ENCODE measurements at regions not wholly inside any gene's neighbourhood (a gene's known extent, or its start where the extent isn't known, plus 50 kb on each side); places are given as distances from the start of the nearest gene placed in this dataset.

DNA sequence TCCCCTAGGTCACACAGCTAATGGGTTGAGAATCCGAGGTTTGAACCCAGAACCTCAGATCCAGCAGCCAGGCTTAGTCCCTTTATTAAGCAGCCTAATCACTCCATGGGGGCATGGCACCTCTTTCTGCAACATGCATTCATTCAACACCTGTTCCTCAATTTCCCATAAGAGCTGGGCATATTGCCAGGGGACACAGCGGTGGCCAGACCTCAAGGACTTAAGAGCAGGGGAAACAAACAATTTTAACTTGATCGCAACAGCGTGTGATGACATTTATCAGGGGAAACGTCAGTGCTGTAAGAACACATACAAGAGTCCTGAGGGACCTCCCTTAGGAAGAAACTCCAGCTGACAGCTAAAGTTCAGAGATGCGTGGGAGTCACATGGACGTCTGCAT lies 267.4 kb upstream of the CDH4 start:
- TF ChIP-seq, protein P1, sequence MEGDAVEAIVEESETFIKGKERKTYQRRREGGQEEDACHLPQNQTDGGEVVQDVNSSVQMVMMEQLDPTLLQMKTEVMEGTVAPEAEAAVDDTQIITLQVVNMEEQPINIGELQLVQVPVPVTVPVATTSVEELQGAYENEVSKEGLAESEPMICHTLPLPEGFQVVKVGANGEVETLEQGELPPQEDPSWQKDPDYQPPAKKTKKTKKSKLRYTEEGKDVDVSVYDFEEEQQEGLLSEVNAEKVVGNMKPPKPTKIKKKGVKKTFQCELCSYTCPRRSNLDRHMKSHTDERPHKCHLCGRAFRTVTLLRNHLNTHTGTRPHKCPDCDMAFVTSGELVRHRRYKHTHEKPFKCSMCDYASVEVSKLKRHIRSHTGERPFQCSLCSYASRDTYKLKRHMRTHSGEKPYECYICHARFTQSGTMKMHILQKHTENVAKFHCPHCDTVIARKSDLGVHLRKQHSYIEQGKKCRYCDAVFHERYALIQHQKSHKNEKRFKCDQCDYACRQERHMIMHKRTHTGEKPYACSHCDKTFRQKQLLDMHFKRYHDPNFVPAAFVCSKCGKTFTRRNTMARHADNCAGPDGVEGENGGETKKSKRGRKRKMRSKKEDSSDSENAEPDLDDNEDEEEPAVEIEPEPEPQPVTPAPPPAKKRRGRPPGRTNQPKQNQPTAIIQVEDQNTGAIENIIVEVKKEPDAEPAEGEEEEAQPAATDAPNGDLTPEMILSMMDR (IDR thresholded peaks at IDR 0.05): no peak
- no peak for TF ChIP-seq POLR2A (IDR thresholded peaks at IDR 0.05)

Data from stomach (tissue), 4 donors.